OCI-LY7 (cell line): ENCODE measurements at regions not wholly inside any gene's neighbourhood (a gene's known extent, or its start where the extent isn't known, plus 50 kb on each side); places are given as distances from the start of the nearest gene placed in this dataset.

Experiments used
- BruUV-seq: library from RNA; stranded (reverse); fragments of 400-500 nt; replicated peaks from 2 replicates; lab custom pipeline; 2021; lab: Mats Ljungman, UMichigan
- CTCF ChIA-PET: fragments of 300-600 bp; sonication (Branson Sonifier 250); formaldehyde crosslinking; loops from one replicate; lab custom pipeline; 2022; ENCODE audit warnings: antibody characterized with exemption; ENCODE audit not compliant: unreplicated experiment; lab: Charles Lee
- POLR2A ChIA-PET: fragments of 300-600 bp; sonication (Branson Sonifier 250); formaldehyde crosslinking; loops from one replicate; lab custom pipeline; 2022; ENCODE audit warnings: antibody characterized with exemption; lab: Charles Lee
- DNase-seq: peaks from one replicate; pipeline ENCODE4 v3.0.0-alpha.2; 2015; ENCODE audit warnings: low spot score
- H2AFZ ChIP-seq: fragments of 200-600 bp; sonication (generic), shearing (Covaris generic); 2 replicates; pipeline ENCODE4 v1.6.1; 2014; ENCODE audit warnings: mild to moderate bottlenecking, antibody characterized with exemption, low read length, moderate library complexity
- H3K27ac ChIP-seq: fragments of 200-600 bp; sonication (generic); 2 replicates; pipeline ENCODE4 v1.5.1; 2014; ENCODE audit warnings: mixed run types, low read depth, mild to moderate bottlenecking, moderate library complexity, low read length, inconsistent platforms; ENCODE audit not compliant: poor library complexity, severe bottlenecking
- H3K36me3 ChIP-seq: fragments of 200-600 bp; sonication (generic); 2 replicates; pipeline ENCODE4 v1.6.1; 2014; ENCODE audit warnings: mild to moderate bottlenecking, antibody characterized with exemption, low read length, moderate library complexity, mixed read lengths; ENCODE audit not compliant: insufficient read depth
- H3K4me1 ChIP-seq: fragments of 200-600 bp; sonication (generic); 2 replicates; pipeline ENCODE4 v1.5.1; 2014; ENCODE audit warnings: mild to moderate bottlenecking, low read length; ENCODE audit not compliant: insufficient read depth, poor library complexity, severe bottlenecking
- H3K4me2 ChIP-seq: fragments of 200-600 bp; sonication (generic); 2 replicates; pipeline ENCODE4 v1.6.1; 2014; ENCODE audit warnings: mild to moderate bottlenecking, low read length
- H3K4me3 ChIP-seq: fragments of 200-600 bp; sonication (generic); 2 replicates; pipeline ENCODE4 v1.5.1; 2014; ENCODE audit warnings: mild to moderate bottlenecking, low read depth, low read length; ENCODE audit not compliant: poor library complexity, severe bottlenecking
- H3K79me2 ChIP-seq: fragments of 200-600 bp; sonication (generic); 2 replicates; pipeline ENCODE4 v1.6.1; 2016; ENCODE audit warnings: low read depth, mild to moderate bottlenecking, low read length, moderate library complexity, mixed read lengths; ENCODE audit not compliant: insufficient read depth
- H3K9me2 ChIP-seq: fragments of 200-600 bp; sonication (generic); 2 replicates; pipeline ENCODE4 v1.6.1; 2016; ENCODE audit warnings: mild to moderate bottlenecking, low read length, mixed read lengths; ENCODE audit not compliant: insufficient read depth
- H3K9me3 ChIP-seq: fragments of 200-600 bp; sonication (generic); 2 replicates; pipeline ENCODE4 v1.6.1; 2014; ENCODE audit warnings: mild to moderate bottlenecking, mixed run types, low read length, mixed read lengths
- H4K20me1 ChIP-seq: fragments of 200-600 bp; sonication (generic); 2 replicates; pipeline ENCODE4 v1.6.1; 2014; ENCODE audit warnings: mild to moderate bottlenecking, antibody characterized with exemption, low read length, moderate library complexity, mixed read lengths; ENCODE audit not compliant: insufficient read depth
- EZH2phosphoT487 ChIP-seq: fragments of 200-600 bp; sonication (generic); IDR thresholded peaks from 2 replicates; pipeline ENCODE4 v1.6.1; 2018; ENCODE audit warnings: low read depth, borderline replicate concordance, mild to moderate bottlenecking, mixed run types, antibody characterized with exemption, low read length, moderate library complexity, mixed read lengths
- intact Hi-C: fragments of 100-400 bp; cut with micrococcal nuclease; formaldehyde crosslinking; loops from one replicate; pipeline ENCODE4 v1.10.0; 2022; ENCODE audit not compliant: unreplicated experiment
- TF ChIP-seq, protein P1 (sequence below): fragments of 200-600 bp; sonication (generic); conservative IDR thresholded peaks from 2 replicates; pipeline ENCODE4 v1.5.1; 2014; ENCODE audit warnings: mild to moderate bottlenecking, antibody characterized with exemption, low read length, moderate library complexity, mixed read lengths

DNA sequence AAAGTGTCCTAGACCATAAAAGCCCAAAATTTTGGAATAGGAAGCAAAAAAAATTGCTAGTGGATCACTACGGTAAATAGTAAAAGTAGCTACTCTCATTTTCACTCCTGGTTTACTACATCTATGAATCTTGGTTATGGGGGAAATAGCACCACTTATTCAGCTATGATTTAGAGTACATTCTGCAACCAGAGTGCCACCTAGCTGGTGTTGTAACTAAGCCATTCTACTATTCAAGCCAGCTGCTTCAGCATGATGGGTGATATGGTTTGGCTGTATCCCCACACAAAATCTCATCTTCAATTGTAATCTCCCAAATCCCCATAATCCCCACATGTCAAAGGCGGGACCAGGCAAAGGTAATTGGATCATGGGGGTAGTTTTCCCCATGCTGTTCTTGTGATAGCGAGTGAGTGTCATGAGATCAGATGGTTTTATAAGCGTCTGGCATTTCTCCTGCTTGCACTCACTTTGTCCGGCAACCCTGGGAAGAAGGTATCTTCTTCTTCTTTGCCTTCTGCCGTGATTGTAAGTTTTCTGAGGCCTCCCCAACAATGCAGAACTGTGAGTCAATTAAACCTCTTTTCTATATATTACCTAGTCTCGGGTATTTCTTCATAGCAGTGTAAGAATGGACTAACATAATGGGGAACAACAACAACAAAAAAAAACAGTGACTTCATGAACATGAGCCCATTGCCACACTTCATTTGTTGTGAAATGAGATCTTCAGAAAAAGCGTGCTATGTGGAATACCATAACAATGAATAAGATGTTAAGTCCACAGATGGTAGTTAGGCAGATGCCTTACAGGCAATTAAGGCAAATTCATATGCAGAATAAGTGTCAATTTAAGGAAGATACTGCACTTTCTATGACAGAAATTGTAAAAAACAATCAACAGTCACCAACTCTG is 280.1 kb downstream of the PABPC4L start:
- no peaks in the 10 kb centered on the region for H3K4me1 ChIP-seq
- TF ChIP-seq EZH2phosphoT487: no peak
- TF ChIP-seq, protein P1, sequence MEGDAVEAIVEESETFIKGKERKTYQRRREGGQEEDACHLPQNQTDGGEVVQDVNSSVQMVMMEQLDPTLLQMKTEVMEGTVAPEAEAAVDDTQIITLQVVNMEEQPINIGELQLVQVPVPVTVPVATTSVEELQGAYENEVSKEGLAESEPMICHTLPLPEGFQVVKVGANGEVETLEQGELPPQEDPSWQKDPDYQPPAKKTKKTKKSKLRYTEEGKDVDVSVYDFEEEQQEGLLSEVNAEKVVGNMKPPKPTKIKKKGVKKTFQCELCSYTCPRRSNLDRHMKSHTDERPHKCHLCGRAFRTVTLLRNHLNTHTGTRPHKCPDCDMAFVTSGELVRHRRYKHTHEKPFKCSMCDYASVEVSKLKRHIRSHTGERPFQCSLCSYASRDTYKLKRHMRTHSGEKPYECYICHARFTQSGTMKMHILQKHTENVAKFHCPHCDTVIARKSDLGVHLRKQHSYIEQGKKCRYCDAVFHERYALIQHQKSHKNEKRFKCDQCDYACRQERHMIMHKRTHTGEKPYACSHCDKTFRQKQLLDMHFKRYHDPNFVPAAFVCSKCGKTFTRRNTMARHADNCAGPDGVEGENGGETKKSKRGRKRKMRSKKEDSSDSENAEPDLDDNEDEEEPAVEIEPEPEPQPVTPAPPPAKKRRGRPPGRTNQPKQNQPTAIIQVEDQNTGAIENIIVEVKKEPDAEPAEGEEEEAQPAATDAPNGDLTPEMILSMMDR: no peak
- H2AFZ ChIP-seq: no peak overlapping the region
- intact Hi-C loops: no loop called here
- POLR2A ChIA-PET: no interaction called here
- H3K79me2 ChIP-seq: no peaks in the 10 kb centered on the region
- H3K9me2 ChIP-seq: no peaks in the 10 kb centered on the region
- H3K27ac ChIP-seq: no peak overlapping the region
- H4K20me1 ChIP-seq: no peaks in the 10 kb centered on the region
- CTCF ChIA-PET: no interaction called here
- H3K4me3 ChIP-seq: no peak overlapping the region
- no peaks in the 10 kb centered on the region for H3K36me3 ChIP-seq
- no TSS peak for BruUV-seq
- DNase-seq: no peak
- no peak overlapping the region for H3K4me2 ChIP-seq
- no peaks in the 10 kb centered on the region for H3K9me3 ChIP-seq

DNA sequence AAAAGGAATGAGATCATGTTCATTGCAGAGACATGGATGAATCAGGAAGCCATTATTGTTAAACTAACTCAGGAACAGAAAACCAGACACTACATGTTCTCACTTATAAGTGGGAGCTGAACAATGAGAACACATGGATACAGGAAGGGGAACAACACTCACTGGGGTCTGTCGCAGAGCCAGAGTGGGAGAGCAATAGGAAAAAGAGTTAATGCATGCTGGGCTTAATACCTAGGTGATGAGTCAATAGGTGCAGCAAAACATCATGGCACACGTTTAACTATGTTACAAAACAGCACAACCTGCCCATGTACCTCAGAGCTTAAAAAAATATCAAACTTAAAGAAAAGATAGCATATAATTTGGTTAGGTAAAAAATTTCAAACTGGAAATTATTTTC is 281.4 kb downstream of the PABPC4L start:
- H3K9me2 ChIP-seq: no peaks in the 10 kb centered on the region
- H3K4me3 ChIP-seq: no peak overlapping the region
- ChIA-PET POLR2A (no interaction called here), CTCF (no interaction called here)
- no peak for DNase-seq
- no peaks in the 10 kb centered on the region for H4K20me1 ChIP-seq
- no peaks in the 10 kb centered on the region for H3K9me3 ChIP-seq
- H2AFZ ChIP-seq: no peak overlapping the region
- intact Hi-C loops: no loop called here
- no peak overlapping the region for H3K27ac ChIP-seq
- no peaks in the 10 kb centered on the region for H3K36me3 ChIP-seq
- TF ChIP-seq EZH2phosphoT487: no peak
- TF ChIP-seq, protein P1: no peak
- no peak overlapping the region for H3K4me2 ChIP-seq
- H3K4me1 ChIP-seq: no peaks in the 10 kb centered on the region
- H3K79me2 ChIP-seq: no peaks in the 10 kb centered on the region
- BruUV-seq: no TSS peak

DNA sequence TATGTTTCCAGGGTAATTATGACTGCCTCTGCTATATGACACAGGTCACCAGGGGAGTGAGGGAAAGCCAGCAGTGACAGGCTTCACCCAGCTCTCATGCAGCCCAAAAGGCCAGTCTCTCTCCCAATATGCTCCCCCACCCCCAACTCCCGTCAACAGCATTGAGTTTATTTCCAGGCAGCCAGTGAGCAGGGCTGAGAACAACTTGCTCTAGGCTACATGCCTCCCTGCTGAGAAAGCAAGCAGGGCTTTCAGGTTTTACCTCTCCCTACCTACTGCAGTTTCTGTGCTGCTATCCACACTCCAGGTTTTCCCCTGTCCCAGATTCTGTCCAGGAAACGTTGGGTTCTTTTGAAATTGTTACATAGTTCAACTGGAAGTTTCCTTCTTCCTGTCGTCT is 291.4 kb downstream of the PABPC4L start:
- no peaks in the 10 kb centered on the region for H3K4me1 ChIP-seq
- ChIA-PET CTCF (no interaction called here), POLR2A (no interaction called here)
- no peaks in the 10 kb centered on the region for H3K9me2 ChIP-seq
- no peak overlapping the region for H3K4me3 ChIP-seq
- intact Hi-C loops: no loop called here
- TF ChIP-seq, protein P1: no peak
- TF ChIP-seq EZH2phosphoT487: no peak
- H3K4me2 ChIP-seq: no peak overlapping the region
- H4K20me1 ChIP-seq: no peaks in the 10 kb centered on the region
- no peak overlapping the region for H3K27ac ChIP-seq
- H3K9me3 ChIP-seq: no peaks in the 10 kb centered on the region
- H3K79me2 ChIP-seq: no peaks in the 10 kb centered on the region
- H2AFZ ChIP-seq: no peak overlapping the region
- DNase-seq: no peak
- no peaks in the 10 kb centered on the region for H3K36me3 ChIP-seq
- no TSS peak for BruUV-seq
